Esophagus muscularis mucosa (tissue), 4 donors: ENCODE measurements at regions not wholly inside any gene's neighbourhood (a gene's known extent, or its start where the extent isn't known, plus 50 kb on each side); places are given as distances from the start of the nearest gene placed in this dataset.

Experiments
- DNase-seq: peaks from one replicate; pipeline ENCODE4 v3.0.0-alpha.2; 2017; ENCODE audit errors: extremely low spot score
- H3K27ac ChIP-seq, 4 donors: fragments of 200-600 bp; sonication (generic); replicated peaks in 1 of 4; 1 replicate in 3 of 4; 2 replicates in 1 of 4; pipeline ENCODE4 v1.5.1; 2016 to 2019; ENCODE audit warnings: mild to moderate bottlenecking in 1 of 4
- H3K27me3 ChIP-seq, 4 donors: fragments of 200-600 bp; sonication (generic); one replicate each; pipeline versions ENCODE4 v1.5.1 to v1.6.0; 2016 to 2019
- H3K36me3 ChIP-seq, 4 donors: fragments of 200-600 bp; sonication (generic); one replicate each; pipeline ENCODE4 v1.5.1; 2016 to 2019
- H3K4me1 ChIP-seq, 4 donors: fragments of 200-600 bp; sonication (generic); one replicate each; pipeline ENCODE4 v1.5.1; 2016 to 2019
- H3K4me3 ChIP-seq, 4 donors: fragments of 200-600 bp; sonication (generic); 1 replicate in 2 of 4; 2 replicates in 2 of 4; pipeline ENCODE4 v1.5.1; 2016 to 2019; ENCODE audit warnings: mild to moderate bottlenecking in 4 of 4, moderate library complexity in 1 of 4
- H3K9me3 ChIP-seq, 4 donors: fragments of 200-600 bp; sonication (generic); 1 replicate in 3 of 4; 2 replicates in 1 of 4; pipeline ENCODE4 v1.5.1; 2016 to 2019
- EP300 ChIP-seq: sonication (generic); formaldehyde crosslinking; IDR thresholded peaks from one replicate; pipeline ENCODE4 v1.6.1; 2017; ENCODE audit warnings: antibody characterized with exemption
- POLR2A ChIP-seq: fragments of 450-650 bp; IDR thresholded peaks from one replicate; pipeline ENCODE4 v1.6.1; 2017; ENCODE audit warnings: antibody characterized with exemption, moderate library complexity, mild to moderate bottlenecking, low read depth
- POLR2AphosphoS5 ChIP-seq, 2 donors: sonication (generic); formaldehyde crosslinking; IDR thresholded peaks; one replicate each; pipeline ENCODE4 v1.6.1; 2017; ENCODE audit warnings: antibody characterized with exemption in 2 of 2
- WGBS: methylation state at CpG from one replicate; pipeline ENCODE4 v1.1.5; 2018; 5-methylcytosine and 5-hydroxymethylcytosine counted together
- intact Hi-C: fragments of 100-400 bp; cut with DNase I; formaldehyde crosslinking; loops from one replicate; pipeline ENCODE4 v1.15.1; 2023
- TF ChIP-seq, protein P1 (sequence below), 3 experiments: fragments of 200-600 bp in 2 of 3; fragments of 450-650 bp in 1 of 3; sonication (generic) in 2 of 3; IDR thresholded peaks; one replicate each; pipeline ENCODE4 v1.5.1; 2017 to 2019; ENCODE audit warnings: antibody characterized with exemption in 3 of 3, mild to moderate bottlenecking in 2 of 3, moderate library complexity in 1 of 3

DNA sequence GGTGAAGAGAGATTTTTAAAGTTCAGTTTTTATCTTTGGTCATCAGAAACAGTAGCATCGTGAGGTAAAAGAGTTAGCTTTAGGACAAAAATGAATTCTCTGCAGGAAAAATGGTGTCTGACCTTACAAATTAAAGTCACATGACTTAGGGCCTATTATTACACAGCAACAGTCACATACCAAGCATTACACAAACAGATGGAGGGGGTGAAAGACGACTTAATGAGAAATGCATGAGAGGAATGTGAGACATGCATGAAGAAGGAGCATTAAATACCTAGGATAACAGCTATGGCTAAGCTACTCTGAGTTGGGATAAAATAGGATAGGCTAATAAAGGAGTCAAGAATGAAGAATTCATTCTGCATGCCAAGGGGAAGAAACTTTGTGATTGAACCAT lies 77.5 kb downstream of the BLID start:
- Histone ChIP-seq H3K9me3 (no peaks in the 10 kb centered on the region), H3K4me3 (no peak overlapping the region), H3K27me3 (no peaks in the 10 kb centered on the region), H3K36me3 (no peaks in the 10 kb centered on the region), H3K4me1 (peaks cover 0 to 12% (median 8%) of the 10 kb centered on the region in 4 donors), H3K27ac (no peak overlapping the region)
- intact Hi-C loops: no loop called here
- no peak for DNase-seq
- TF ChIP-seq POLR2A: no peak
- TF ChIP-seq, protein P1, sequence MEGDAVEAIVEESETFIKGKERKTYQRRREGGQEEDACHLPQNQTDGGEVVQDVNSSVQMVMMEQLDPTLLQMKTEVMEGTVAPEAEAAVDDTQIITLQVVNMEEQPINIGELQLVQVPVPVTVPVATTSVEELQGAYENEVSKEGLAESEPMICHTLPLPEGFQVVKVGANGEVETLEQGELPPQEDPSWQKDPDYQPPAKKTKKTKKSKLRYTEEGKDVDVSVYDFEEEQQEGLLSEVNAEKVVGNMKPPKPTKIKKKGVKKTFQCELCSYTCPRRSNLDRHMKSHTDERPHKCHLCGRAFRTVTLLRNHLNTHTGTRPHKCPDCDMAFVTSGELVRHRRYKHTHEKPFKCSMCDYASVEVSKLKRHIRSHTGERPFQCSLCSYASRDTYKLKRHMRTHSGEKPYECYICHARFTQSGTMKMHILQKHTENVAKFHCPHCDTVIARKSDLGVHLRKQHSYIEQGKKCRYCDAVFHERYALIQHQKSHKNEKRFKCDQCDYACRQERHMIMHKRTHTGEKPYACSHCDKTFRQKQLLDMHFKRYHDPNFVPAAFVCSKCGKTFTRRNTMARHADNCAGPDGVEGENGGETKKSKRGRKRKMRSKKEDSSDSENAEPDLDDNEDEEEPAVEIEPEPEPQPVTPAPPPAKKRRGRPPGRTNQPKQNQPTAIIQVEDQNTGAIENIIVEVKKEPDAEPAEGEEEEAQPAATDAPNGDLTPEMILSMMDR (IDR thresholded peaks at IDR 0.05): no peak
- TF ChIP-seq EP300: no peak
- TF ChIP-seq POLR2AphosphoS5 (IDR thresholded peaks at IDR 0.05): peak in 1 of 2 donors; percentile 45
- WGBS: 78% methylated on average over 2 of the region's 2 CpGs

DNA sequence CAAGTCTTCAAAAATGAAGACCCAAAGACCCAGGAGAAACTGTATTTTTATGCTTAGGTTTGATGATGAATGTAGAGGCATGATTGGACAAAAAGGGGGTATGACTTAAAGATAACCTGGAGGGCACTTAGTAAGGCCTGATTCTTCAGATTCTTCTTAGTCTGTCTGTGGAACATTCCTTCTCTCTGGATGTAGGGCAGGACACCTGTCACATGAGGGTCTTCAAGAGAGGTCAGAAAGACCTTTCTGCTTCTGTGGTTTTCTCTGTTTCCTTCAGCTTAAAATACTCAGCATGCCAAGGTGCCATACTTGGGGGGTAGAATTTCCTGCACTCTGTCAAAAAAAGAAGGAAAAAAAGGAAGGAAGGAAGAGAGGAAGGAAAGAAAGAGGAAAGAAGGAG lies 78.1 kb downstream of the BLID start:
- intact Hi-C loops: no loop called here
- peaks cover 0 to 3% (median 0%) of the 10 kb centered on the region in 4 donors for H3K36me3 ChIP-seq
- H3K27me3 ChIP-seq: no peaks in the 10 kb centered on the region
- no peaks in the 10 kb centered on the region for H3K9me3 ChIP-seq
- TF ChIP-seq POLR2AphosphoS5 (IDR thresholded peaks at IDR 0.05): no peak
- TF ChIP-seq POLR2A: no peak
- TF ChIP-seq, protein P1 (IDR thresholded peaks at IDR 0.05): no peak
- TF ChIP-seq EP300: no peak
- no peak for DNase-seq
- H3K27ac ChIP-seq: no peak overlapping the region
- H3K4me1 ChIP-seq: peaks cover 0 to 12% (median 8%) of the 10 kb centered on the region in 4 donors
- no peak overlapping the region for H3K4me3 ChIP-seq

DNA sequence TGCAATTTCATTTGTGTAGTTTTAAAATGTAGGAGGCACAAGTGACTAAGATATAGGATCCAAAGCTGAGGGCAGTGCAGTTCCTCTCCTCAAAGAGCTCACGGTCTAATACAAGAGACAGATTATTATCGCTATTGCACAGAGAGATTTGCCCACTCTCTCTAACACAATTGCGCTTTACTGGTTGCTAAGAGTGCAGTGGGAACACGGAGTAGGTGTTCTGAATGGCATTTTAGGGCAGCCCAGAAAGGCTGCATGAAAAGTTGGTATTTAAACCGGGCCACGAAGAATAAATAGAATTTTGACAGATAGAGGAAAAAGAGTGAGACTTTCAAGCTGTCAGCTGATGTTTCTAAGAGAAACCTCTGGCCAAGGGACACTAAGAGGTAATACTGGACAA lies 79.5 kb downstream of the BLID start:
- no peak overlapping the region for H3K4me3 ChIP-seq
- TF ChIP-seq POLR2A (no peak), EP300 (no peak), POLR2AphosphoS5 (IDR thresholded peaks at IDR 0.05) (no peak)
- TF ChIP-seq, protein P1 (IDR thresholded peaks at IDR 0.05): no peak
- no peaks in the 10 kb centered on the region for H3K9me3 ChIP-seq
- intact Hi-C loops: no loop called here
- H3K36me3 ChIP-seq: peaks cover 0 to 4% (median 0%) of the 10 kb centered on the region in 4 donors
- H3K27ac ChIP-seq: no peak overlapping the region
- peaks cover 0 to 12% (median 8%) of the 10 kb centered on the region in 4 donors for H3K4me1 ChIP-seq
- no peak for DNase-seq
- WGBS: 87% methylated on average over 6 of the region's 6 CpGs
- H3K27me3 ChIP-seq: no peaks in the 10 kb centered on the region

DNA sequence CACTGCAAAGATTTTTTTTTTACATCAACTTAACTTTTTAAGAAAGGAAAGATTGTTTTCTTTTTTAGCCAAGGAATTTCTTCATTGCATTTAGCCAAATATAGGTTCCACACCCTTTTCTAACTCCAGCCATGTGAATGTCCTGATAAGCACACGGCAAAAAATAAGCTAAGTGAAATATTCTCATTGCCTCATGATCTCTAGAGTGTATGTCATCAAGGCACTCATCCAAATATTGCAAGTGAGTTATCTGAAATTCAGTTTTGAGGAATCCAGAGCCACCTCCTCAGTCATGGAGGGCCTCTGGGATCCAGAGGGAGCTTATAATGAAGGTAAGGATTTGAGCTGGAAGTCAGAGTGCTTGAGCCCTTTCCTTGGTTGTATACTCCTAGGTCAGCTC lies 80.0 kb downstream of the BLID start:
- Histone ChIP-seq H3K9me3 (no peaks in the 10 kb centered on the region), H3K4me1 (peaks cover 0 to 12% (median 8%) of the 10 kb centered on the region in 4 donors), H3K27ac (no peak overlapping the region), H3K36me3 (peaks cover 0 to 4% (median 0%) of the 10 kb centered on the region in 4 donors), H3K4me3 (no peak overlapping the region), H3K27me3 (no peaks in the 10 kb centered on the region)
- no peak for DNase-seq
- WGBS: 61% methylated on average over 1 of the region's 1 CpG
- TF ChIP-seq POLR2AphosphoS5 (IDR thresholded peaks at IDR 0.05) (no peak), POLR2A (no peak), EP300 (no peak)
- TF ChIP-seq, protein P1 (IDR thresholded peaks at IDR 0.05): no peak
- intact Hi-C loops: no loop called here

DNA sequence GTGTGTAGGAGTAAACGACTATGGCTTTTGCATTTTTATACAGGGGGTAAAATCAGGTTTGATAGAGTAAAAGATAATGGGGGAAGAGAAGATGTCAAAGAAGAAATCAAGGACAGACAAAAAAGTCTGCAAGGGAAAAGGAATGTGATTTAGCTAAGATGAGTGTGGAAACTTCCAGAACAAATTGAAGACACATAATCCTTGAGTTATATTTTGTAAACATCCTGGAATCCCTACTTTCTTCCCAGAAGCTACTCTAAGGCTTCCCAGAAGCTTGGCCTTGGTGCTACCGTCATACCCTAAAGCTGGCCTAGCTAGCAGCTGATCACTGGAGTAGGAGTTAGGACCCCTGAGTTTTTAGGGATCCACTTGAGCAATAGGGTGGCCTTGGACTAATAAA lies 82.4 kb downstream of the BLID start:
- no peak for TF ChIP-seq POLR2AphosphoS5 (IDR thresholded peaks at IDR 0.05)
- peaks cover 0 to 4% (median 0%) of the 10 kb centered on the region in 4 donors for H3K36me3 ChIP-seq
- no peak overlapping the region for H3K27ac ChIP-seq
- no peaks in the 10 kb centered on the region for H3K9me3 ChIP-seq
- peaks cover 0 to 12% (median 6%) of the 10 kb centered on the region in 4 donors for H3K4me1 ChIP-seq
- 93% methylated on average over 2 of the region's 2 CpGs for WGBS
- no peaks in the 10 kb centered on the region for H3K27me3 ChIP-seq
- no peak for DNase-seq
- H3K4me3 ChIP-seq: no peak overlapping the region
- intact Hi-C loops: no loop called here
